Transverse colon (tissue), 4 donors: ENCODE measurements at regions not wholly inside any gene's neighbourhood (a gene's known extent, or its start where the extent isn't known, plus 50 kb on each side); places are given as distances from the start of the nearest gene placed in this dataset.

Experiments
- CTCF ChIP-seq, 5 experiments: fragments of 200-600 bp in 3 of 5; fragments of 450-650 bp in 2 of 5; sonication (generic) in 3 of 5; IDR thresholded peaks; 1 replicate in 2 of 5; 2 replicates in 3 of 5; pipeline ENCODE4 v1.5.1; 2016 to 2017; ENCODE audit warnings: antibody characterized with exemption in 5 of 5, inconsistent platforms in 3 of 5, mild to moderate bottlenecking in 2 of 5, moderate library complexity in 1 of 5
- POLR2AphosphoS5 ChIP-seq, 3 donors: sonication (generic); formaldehyde crosslinking; IDR thresholded peaks; one replicate each; pipeline ENCODE4 v1.6.1; 2016; ENCODE audit warnings: antibody characterized with exemption in 3 of 3

GRCh38 chr5:154653418-154653763 is 101.8 kb upstream of the LARP1 start:
- TF ChIP-seq CTCF (IDR thresholded peaks at IDR 0.05) (no peak), POLR2AphosphoS5 (IDR thresholded peaks at IDR 0.05) (no peak)
